ENCODE measurements at regions not wholly inside any gene's neighbourhood (a gene's known extent, or its start where the extent isn't known, plus 50 kb on each side); places are given as distances from the start of the nearest gene placed in this dataset.

DNA sequence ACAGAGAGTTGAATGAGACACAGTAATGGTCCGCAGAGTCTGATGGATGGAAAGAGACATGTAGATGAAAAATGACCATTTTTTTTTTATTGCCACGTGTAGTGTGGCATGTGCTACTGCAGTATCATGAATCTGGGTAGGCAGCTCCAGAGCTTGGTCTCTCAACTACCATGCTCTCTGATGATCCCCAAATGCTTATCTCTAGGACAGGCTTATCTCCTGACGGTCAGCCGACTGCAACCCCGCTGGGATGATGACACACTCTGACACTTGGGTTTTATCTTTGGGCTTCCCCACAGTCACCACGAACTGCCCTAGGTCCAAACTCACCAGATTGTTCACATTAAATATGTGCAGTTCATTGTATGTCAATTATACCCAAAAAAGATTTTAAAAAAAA is 239.7 kb downstream of the QDPR start:
- TF ChIP-seq CTCF (IDR thresholded peaks at IDR 0.05; ENCODE audit: control insufficient read depth, insufficient read depth, low read depth, low read length, missing control alignments), result no peak
- no peak for DNase-seq (ENCODE audit: low read depth)
- H3K4me3 ChIP-seq (ENCODE audit: control insufficient read depth, low read depth, low read length), result no peak overlapping the region

GRCh38 chr4:17265653-17266052 is 246.2 kb downstream of the QDPR start:
- DNase-seq (ENCODE audit: low read depth), result no peak
- no peak for TF ChIP-seq CTCF (IDR thresholded peaks at IDR 0.05; ENCODE audit: control insufficient read depth, insufficient read depth, low read depth, low read length, missing control alignments)
- H3K4me3 ChIP-seq (ENCODE audit: control insufficient read depth, low read depth, low read length), result no peak overlapping the region

DNA sequence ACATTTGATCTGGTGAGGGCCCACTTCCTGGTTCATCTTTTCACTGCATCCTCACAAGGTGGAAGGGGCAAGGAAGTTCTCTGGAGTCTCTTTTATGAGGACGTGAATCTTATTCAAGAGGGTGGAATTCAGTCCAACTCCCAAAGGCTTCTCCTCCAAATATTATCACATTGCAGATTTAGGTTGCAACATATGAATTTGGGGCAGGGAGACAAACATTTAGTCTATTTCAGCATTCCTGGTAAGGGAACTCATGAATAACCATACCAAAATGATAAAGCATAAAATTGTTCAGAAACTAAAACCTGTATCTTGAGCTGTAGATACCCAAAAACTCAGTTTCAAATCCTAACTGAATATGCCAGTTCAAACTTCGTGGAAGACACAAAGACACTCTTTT is 246.8 kb downstream of the QDPR start:
- H3K4me3 ChIP-seq (ENCODE audit: control insufficient read depth, low read depth, low read length), result no peak overlapping the region
- no peak for TF ChIP-seq CTCF (IDR thresholded peaks at IDR 0.05; ENCODE audit: control insufficient read depth, insufficient read depth, low read depth, low read length, missing control alignments)
- no peak for DNase-seq (ENCODE audit: low read depth)

DNA sequence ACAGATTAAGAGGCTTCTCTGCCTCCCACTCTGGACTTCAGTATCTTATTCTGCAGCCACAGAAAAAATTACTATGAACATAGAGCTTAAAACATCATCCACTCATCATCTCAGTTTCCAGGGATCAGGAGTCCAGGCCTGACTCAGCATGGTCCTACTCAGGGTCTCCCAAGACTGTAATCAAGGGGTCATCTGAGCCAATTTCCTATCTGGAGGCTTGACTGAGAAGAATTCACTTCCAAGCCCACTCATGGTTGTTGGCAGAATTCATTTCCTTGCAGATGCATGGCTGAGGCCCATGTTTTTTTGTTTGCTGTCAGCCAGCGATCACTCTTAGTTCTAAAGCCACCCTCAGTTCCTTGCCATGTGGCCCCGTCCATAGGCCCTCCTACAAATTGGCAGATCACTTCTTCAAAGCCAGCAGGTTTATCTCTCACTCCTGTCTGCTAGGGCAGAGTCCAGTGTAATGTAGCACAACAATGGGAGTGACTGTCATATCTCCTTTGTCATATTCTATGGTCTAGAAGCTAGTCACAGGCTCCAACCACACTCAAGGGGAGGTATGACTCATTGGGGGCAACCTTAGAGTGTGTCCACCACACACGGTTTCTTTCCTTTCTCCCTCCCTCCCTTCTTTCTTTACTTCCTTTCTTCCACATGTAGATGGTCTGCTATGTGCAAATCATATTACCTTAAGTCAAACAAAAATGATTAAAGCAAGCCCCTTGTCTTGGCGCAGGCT is 251.6 kb downstream of the QDPR start:
- no peak for TF ChIP-seq CTCF (IDR thresholded peaks at IDR 0.05; ENCODE audit: control insufficient read depth, insufficient read depth, low read depth, low read length, missing control alignments)
- DNase-seq (ENCODE audit: low read depth), result no peak
- H3K4me3 ChIP-seq (ENCODE audit: control insufficient read depth, low read depth, low read length), result no peak overlapping the region

DNA sequence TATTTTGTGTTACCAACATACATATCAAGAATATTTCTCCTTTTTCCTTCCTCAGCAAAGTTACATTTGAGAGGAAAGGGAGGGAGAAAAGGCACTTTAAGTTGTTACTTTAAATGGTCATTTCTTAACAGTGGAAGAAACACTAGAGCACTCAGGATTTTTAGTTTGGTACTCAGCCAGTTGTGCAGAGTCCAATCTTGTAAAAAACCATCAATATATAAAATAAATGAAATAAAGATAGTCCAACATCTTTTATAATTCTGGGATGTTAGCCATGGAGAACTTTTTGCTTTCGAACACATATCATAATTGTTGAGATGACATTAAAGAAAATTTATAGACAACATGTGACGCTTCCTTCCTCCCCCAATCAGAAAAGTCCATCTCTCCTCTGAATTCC is 253.8 kb downstream of the QDPR start:
- DNase-seq (ENCODE audit: low read depth), result no peak
- H3K4me3 ChIP-seq (ENCODE audit: control insufficient read depth, low read depth, low read length), result no peak overlapping the region
- TF ChIP-seq CTCF (IDR thresholded peaks at IDR 0.05; ENCODE audit: control insufficient read depth, insufficient read depth, low read depth, low read length, missing control alignments), result no peak

- DNase-seq (ENCODE audit: low read depth), result no peak
- TF ChIP-seq CTCF (IDR thresholded peaks at IDR 0.05; ENCODE audit: control insufficient read depth, insufficient read depth, low read depth, low read length, missing control alignments), result no peak
- H3K4me3 ChIP-seq (ENCODE audit: control insufficient read depth, low read depth, low read length), result no peak overlapping the region
These were observed 259.8 kb downstream of the QDPR start for GRCh38 chr4:17252131-17252530.

Data from AG09309 (cell line).